ENCODE measurements at regions not wholly inside any gene's neighbourhood (a gene's known extent, or its start where the extent isn't known, plus 50 kb on each side); places are given as distances from the start of the nearest gene placed in this dataset.

DNA sequence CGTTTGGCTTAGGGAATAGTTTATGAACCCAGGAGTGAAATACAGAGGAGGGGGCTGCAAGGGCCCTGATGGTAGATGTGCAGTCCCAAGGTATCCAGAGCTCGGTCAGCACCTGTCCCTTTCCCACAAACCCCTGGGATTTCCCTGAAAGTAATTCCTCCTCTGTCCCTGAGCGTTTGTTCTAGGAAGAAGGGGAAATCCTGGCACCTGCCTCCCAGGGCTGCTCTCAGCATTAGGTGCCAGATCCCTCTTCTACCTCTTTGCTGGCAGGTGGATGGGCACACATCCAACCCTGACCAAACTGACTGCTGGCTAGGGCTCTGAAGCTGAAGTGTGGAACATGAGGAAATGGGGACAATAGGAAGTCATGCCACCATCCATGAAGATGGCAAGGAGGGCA is 824.0 kb downstream of the SLC4A3 start:
- no peak for DNase-seq

DNA sequence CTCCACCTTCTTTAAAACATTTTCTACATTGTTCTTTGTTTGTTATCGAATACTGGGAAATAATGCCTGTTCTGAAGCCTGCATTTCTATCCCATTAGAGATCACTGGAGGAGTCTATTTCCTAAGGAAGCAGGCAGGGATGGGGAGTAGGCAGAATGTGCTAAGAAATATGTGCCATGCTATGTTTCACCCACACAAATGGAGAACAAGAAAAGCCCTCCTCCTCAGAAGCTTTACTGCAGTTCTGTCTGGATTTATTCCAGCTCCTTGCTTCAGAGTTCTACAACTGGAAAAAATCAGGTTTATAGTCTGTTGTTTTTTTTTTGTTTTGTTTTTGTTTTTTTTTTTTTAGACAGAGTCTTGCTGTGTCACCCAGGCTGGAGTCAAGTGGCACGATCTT is 825.1 kb downstream of the SLC4A3 start:
- DNase-seq: no peak

DNA sequence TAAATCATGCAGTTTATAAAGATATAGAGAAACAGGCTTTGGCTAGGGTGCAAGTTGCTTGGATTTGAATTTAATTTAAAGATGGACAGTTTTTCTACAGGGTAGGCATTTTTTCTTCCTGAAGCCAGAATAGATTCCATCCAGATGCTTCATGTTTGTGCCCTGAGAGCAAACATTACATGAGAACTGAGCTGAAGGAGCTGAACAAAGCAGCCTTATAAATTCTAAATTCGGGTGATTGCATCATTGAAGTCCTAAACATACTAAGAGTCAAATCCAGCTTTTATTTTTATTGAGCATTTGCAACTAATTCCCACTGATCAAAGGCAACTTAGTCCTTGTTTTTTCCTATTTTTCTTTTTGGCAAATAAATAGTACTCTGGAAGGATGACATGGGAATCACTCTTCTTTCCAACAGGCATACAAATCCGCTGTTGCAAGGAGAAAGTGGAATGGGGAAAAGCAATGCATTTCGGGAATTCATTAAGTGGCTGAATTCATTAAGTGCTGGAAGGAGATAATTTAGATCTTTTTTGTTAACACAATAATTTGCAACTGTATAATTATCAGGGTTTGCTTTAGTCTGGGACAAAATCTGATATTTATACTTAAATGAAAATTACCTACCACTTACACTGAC is 828.0 kb downstream of the SLC4A3 start:
- no peak for DNase-seq

DNA sequence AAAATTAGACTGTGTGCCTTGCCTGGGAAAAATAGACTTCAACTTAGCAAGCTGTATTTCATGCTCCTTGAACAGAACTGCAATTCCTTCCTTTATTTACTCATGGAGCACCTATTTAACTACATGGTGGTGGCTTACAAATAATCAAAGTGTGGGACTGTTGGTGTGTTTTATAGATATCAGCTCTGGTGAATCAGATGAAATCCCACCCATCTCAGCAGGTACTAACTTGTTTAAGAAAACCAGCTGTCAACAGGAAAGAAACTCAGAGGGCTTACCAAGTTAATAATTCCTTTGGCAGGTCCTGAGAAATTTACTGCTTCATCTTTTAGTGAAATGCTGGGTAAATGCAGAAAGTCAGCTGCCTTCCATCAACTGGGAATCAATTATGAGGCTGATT is 830.6 kb downstream of the SLC4A3 start:
- no peak for DNase-seq

DNA sequence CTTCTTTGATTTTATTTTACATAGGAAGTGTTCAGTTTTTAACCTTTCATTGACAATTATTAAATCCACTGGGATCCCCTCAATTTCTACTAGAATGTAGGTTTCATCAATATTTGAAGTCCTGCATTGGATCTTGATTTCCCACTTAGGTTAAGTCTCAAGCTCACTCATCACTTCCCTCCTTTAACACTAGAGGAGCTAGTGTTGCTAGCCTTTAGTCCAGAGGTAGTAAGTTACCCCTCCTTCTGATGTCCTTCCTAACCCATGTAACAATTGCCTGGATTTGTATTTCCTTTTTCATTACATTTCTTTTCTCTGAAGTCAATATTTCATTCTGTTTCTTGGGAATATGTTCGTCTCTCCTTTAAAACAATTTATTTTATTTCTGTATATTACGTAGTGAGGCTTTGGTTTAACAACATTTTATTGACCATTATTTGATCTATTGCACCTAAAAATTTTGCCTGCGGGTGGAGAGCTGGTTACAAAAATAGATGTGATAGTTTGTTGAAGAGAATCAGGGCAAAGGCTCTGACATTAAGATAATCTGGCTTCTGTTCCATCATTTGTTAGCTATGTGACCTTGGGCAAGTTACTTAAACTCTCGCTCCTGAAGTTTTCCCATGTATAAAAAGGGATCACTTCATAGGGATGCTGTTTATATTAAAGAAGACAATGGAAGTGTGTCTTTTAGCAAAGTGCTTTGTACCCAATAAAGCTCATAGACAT is 833.0 kb downstream of the SLC4A3 start:
- no peak for DNase-seq

DNA sequence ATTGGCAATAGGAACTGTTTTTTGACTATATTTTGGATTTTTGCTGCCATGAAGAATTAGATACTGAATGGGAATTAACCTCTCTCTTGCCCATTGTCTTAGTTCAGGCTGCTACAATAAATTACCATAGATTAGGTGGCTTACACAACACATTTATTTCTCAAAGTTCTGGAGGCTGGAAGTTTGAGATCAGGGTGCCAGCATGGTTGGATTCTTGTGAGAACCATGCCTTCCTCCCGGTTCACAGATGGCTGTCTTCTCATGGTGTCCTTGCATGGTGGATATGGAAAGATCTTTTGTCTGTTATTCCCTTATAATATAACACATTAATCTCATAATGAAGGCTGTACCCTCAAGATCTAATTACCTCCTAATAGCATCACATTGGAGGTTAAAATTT is 836.4 kb downstream of the SLC4A3 start:
- DNase-seq: no peak

DNA sequence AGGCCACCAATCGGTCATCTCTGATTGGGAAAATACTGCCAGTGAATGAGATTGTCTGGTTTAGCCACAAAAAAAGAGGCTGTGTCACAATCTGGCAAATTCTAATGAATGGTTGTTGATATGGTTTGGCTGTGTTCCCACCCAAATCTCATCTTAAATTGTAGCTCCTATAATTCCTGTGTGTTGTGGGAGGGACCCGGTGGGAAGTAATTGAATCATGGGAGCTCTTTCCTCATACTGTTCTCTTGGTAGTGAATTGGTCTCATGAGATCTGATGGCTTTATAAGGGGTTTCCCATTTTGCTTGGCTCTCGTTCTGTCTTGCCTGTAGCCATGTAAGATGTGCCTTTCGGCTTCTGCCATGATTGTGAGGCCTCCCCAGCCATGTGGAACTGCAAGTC is 838.3 kb downstream of the SLC4A3 start:
- no peak for DNase-seq

DNA sequence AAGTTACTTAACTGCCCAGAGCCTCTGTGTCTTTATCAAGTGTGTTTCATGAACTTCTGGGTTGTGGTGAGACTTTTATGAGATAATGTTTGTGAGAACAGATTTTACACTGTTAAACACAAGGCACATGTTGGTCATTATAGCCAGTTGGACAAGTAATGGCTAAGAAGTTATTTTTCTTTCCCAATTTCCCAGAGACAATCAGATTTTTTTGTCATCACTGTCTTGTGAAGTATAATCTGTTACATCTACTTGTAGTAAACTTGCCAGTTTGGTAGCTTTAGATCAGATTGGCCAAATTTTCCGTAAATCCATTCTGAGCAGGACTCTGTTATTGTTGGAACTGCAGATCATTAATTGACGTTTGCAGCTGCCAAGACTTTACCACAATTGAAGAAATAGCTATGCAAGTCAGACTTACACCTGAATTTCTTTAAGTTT is 838.8 kb downstream of the SLC4A3 start:
- DNase-seq: no peak

DNA sequence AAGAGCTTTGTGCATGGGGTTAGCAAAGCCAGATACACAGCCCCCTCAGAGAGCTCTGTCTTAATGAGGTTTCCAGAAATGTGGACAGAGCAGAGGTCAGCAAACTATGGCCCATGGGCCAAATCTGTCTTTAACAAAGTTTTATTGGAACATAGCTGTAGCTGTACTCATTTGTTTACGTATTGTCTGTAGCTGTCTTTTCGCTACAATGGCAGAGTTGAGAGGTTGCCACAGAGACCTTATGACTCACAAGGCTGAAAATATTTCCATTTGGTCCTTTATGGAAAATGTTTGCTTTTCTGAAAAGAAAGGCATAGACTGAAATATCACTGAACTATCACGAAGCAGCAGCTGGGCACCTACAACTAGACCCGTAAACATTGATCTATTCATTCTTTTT is 841.8 kb downstream of the SLC4A3 start:
- no peak for DNase-seq

DNA sequence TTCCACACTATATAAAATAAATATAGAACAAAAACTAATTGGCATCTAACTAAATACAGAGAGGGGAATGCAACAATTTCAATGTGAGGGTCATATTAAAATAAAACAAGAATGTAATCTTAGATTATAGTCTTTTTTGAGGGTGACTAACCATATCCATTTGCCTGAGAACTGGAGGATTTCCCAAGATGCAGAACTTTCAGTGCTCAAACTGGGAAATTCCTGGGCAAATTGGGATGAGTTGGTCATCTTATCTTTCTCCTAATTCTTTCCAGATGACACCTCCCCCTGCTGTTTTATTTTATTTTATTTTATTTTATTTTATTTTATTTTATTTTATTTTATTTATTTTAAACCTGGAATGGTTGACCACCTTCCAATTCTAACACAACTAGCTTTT is 846.2 kb downstream of the SLC4A3 start:
- no peak for DNase-seq

DNA sequence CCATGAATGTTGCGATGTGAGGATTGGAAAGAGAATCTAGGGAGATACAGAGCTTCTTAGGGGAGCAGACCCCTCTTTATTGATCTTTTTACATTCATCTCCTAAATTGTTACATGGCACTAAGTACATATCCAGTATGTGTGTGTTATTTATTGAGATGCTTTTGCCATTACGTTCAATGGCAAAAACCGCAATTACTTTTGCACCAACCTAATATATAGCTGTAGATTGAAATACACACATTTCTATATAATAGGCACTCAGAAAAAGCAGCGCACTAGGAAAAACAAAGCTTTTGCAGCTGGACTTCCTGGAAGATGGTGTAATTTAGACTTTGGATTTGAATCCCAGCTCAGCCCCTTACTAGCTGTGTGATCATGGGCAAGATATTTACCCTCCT is 849.4 kb downstream of the SLC4A3 start:
- no peak for DNase-seq

DNA sequence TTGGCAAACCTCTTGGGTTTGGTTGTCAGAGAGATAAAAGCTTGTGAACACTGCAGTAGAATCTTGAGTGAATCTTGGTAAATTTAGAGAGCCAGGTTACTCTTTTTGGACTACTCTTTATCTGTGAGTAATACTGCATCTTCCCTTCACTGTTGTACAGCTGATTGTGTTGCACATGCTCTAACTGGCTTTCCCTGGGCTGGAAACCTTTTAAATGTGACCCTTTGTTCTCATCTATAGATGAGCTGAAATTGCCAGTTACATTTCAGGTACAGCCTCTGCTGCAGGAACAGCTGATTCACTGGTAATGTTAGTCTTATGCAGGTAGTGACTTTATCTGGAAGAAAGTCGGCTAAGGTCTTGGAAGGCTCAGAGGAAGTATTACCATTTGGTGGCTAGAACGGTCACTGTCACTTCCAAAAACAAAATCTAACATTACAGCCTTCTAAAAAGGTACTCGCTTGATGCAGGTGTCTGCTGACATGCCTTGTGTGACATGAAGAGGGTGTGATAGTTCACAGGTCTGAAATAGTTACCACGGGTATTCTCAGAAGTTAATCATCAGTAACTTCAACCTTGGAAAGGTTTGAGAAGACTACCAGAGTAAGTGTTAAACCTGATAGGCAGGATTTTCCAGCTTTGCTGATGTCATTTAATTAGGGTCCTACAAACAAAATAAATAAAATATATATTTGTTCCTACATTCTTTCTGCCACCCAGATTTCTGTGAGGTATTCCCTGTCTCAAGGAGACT is 851.1 kb downstream of the SLC4A3 start:
- DNase-seq: no peak

DNA sequence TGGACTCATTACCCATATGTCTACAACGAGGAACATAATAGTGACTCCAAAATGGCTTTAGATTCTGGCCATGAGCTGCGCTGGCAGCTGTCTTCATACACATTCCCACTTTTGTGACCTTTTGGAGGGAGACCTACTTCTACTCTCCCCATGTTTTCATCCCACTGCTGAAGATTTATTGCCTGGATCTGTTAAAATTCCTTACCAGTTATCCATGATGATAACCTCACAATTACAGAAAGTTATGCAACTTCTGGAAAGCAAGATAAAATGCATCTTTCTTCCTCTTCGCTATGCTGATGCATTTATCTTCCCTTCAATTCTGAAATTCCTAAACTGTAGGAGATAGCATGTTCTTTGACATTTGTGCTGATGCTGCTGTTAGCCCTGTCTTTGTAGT is 855.3 kb downstream of the SLC4A3 start:
- DNase-seq: no peak

DNA sequence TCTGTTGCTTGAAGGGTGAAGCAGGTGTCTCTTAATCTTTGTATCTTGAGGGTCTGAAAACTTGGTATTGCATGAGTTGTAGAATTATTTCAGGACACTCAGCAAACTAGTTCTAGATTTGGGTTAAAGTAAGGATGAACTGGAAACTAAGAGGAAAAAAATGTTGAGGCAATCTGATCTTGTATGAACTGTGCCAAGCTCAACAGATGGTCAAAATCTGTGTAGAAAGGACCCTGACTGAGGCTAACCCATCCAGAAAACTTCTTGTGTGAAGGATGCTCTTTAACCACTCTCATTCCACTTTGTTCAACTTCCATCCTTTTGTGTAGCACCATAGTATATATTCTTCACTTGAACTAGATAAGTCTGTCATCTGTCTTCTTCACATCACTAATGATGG is 861.7 kb downstream of the SLC4A3 start:
- no peak for DNase-seq

DNA sequence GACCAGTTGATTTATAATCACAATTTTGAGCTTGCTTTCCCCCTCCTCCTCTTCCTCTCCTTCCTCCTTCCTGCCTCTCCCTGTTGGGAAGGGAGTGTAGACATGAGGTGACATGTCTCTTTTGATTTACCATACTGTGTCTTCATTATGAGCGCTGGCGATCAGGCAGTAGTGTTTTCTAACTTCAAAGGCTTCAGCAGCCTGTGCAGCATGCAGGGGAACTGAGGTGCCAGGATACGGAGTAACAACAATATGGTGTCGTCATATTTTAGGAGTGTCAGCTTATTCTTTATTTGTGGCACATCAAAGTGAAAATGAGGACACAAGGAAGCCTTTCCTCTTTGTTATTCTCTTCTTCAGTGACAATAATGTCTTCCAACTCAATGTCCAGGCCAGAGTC is 864.2 kb downstream of the SLC4A3 start:
- DNase-seq: no peak

DNA sequence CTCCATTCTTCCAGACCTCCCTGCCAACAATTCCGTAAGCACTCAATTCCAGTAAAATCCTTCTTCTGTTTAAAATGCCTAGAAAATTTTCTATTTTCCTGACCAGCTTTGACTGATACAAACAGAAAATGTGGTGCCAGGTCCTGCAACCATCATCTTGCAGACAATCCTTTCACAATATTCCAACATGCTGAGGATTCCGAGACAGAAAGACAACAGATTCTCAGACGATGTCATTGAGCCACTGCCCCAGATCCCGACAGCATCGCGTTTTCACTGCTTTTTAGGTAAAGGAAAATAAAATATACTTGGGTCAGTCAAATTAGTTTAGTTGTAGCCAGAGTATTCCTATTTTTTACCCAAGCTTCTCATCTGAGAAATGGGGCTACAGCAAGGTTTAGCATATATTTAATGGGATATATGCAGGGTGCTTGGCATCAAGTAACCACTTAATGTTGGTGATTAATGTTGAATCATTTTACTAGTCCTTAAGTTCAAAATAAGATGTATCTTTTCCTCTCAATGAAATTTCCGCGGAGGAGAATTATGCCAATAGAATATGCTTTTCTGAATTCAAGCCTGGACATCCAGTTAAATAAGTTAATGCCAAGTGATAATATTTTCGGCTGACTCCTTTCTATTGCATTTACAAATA is 866.6 kb downstream of the SLC4A3 start:
- no peak for DNase-seq

DNA sequence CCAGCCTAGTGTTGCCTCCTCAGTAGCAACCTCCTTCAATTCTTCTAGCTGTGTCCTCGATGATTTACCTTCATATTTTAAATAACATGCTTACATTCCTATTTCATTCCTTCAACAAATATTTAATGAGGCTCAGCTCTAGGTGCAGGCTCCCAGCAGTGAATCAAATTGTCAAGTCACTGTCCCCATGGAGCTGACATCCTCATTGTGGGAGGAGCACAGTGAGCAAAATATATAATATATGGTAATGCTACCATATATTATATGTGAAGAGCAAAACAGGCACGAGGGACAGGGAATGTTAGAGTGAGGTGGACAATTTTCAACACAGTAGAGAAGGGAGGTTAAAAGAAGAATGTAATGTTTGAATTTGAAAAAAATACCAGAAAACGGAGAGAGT is 869.1 kb downstream of the SLC4A3 start:
- no peak for DNase-seq

DNA sequence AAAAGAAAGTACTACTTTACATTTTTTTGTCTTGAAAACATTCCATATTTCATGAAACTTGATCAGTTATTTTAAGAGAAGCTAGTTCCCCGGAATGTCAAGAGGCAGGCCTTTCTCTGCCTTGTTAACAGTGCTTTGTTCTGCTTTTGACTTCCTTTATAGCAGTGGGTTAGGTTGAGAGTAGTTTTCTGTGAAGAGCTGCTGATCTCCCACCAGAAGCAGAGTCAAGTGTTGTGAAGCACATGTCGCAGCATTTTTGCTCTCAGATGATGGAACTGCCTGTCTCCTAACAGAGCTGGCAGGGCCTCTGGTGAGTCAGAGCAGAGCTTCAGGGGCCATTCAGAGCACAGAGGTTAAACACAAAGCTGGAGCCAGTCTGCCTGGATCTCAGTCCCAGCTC is 871.8 kb downstream of the SLC4A3 start:
- no peak for DNase-seq

DNA sequence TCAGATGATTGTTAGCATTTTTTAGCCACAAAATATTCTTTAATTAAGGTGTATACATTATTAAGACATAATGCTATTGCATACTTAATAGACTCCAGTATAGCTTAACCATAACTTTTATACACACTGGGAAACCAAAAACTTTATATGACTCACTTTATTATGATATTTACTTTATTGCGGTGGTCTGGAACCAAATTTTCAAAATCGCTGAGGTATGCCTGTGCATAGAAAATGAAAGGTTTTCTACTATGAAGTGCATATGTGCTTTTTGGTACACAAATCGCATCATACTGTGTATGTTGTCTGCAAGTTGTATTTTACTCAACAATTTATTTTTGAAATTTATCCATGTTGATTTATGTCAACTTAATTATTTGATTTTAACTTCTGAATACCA is 875.1 kb downstream of the SLC4A3 start:
- no peak for DNase-seq

DNA sequence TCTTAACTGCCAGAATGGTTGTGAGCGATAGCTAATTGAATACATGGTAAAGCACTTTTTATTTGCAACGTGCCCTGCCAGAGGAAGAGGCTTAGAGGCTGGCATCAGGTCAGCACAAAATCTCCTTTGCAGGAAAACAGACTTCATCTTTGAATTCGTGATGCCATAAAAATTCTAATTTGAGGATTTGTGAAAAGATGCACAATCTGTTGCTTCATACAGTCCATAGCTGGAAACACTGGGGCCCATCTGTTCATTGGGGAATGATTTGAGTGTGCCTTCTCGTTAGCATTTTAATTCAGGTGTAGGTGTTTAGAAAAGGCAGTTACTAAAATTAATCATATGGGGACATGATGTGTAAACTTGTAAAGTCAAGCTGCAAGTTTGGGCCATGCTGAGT is 876.0 kb downstream of the SLC4A3 start:
- DNase-seq: no peak

DNA sequence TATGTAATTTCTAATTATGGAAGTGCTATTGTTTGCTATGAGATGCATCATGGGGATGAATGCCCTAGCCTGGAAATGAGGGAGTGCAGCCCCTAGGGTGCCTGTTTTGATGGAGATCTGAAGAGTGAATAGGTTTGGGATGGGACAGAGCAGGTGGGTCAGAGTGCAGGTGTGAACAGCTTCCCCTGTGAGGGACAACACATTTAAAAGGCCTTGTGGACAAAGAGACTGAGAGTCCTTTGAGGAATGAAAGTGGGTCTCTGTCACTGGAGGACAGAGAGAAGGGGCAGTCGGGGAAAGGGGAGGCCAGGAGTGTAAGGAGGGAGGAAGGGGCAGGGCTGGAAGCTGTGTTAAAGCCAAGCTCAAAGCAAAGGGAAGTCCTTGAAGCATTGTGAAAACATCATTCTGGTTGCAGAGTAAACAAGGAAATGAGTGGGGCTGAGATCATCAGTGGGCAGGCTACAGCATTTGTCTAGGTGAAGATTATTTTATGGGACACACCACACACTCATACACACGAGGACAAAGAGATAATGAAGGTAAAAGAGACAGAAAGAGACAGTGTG is 877.6 kb downstream of the SLC4A3 start:
- no peak for DNase-seq

DNA sequence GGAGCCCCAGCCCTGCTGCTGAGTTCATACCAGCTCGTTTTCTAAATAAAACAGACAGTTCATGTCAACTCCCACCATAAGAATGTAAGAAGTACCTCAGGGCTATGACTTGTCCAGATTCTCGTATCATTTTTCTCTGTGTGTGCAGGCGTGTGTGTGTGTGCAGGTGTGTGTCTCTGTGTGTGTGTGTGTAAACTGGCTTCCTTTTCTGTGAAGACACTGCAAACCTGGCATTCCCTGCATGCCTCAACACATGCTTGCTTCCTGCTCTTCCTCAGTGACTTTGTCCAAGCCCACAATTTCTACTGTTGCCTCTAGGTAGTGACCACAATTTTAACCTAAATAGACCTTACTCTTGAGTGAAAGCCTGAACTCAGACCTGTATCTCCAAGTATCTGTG is 879.0 kb downstream of the SLC4A3 start:
- DNase-seq: no peak

DNA sequence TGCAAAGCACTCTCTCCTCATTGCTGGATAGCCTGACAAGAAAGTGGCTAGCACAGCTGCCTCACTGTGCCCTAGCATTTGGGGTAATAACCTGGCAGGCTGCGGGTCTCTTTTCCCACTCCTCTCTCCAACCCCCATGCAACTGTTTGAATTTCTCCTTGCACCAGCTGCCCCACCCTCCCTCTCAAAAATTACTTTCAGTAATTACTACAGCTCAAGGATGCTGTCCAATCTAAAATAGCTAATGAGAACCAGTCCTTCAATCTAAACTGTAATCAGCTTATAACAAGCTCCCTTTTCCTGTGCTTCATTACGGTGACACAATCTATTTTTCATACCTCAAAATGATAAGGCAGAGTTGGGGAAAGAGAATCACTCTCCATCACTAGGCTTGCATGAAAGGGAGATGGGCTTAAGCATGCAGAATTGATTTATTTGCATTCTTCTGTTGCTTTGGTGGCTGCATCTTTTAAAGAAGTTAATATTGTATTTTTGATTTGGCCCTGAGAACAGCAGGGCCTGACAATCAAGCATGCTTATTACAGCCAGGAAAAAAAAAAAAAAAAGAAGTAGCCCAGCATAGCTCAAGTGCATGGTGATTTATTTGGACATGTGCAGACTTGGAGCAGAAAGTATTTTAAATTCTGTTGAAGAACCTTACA is 881.8 kb downstream of the SLC4A3 start:
- DNase-seq: no peak

Data from inflammatory macrophage (primary cell).